HEK293T (cell line): ENCODE measurements at regions not wholly inside any gene's neighbourhood (a gene's known extent, or its start where the extent isn't known, plus 50 kb on each side); places are given as distances from the start of the nearest gene placed in this dataset.

ENCODE experiments used
- ARNT ChIP-seq: fragments of 450-650 bp; IDR thresholded peaks from 2 replicates; pipeline ENCODE4 v1.6.1; 2017; ENCODE audit warnings: mild to moderate bottlenecking
- BHLHE40 ChIP-seq: fragments of 450-650 bp; IDR thresholded peaks from 2 replicates; pipeline ENCODE4 v1.6.1; 2016; ENCODE audit warnings: mild to moderate bottlenecking, moderate library complexity, borderline replicate concordance
- CTBP1 ChIP-seq: fragments of 450-650 bp; IDR thresholded peaks from 2 replicates; pipeline ENCODE4 v1.6.1; 2016; ENCODE audit warnings: borderline replicate concordance
- ELF4 ChIP-seq: fragments of 450-650 bp; IDR thresholded peaks from 2 replicates; pipeline ENCODE4 v1.6.1; 2017; ENCODE audit warnings: antibody characterized with exemption
- FOXA1 ChIP-seq: fragments of 450-650 bp; IDR thresholded peaks from 2 replicates; pipeline ENCODE4 v1.6.1; 2016; ENCODE audit warnings: mild to moderate bottlenecking
- FOXK2 ChIP-seq: fragments of 450-650 bp; IDR thresholded peaks from 2 replicates; pipeline ENCODE4 v1.6.1; 2016; ENCODE audit warnings: mild to moderate bottlenecking
- FOXM1 ChIP-seq: fragments of 450-650 bp; IDR thresholded peaks from 2 replicates; pipeline ENCODE4 v1.6.1; 2017; ENCODE audit warnings: mild to moderate bottlenecking, borderline replicate concordance
- L3MBTL2 ChIP-seq: fragments of 450-650 bp; conservative IDR thresholded peaks from 2 replicates; pipeline ENCODE4 v1.6.1; 2016; ENCODE audit warnings: mild to moderate bottlenecking
- LEF1 ChIP-seq: fragments of 450-650 bp; IDR thresholded peaks from 2 replicates; pipeline ENCODE4 v1.6.1; 2017; ENCODE audit warnings: mild to moderate bottlenecking, borderline replicate concordance
- NFRKB ChIP-seq: fragments of 450-650 bp; IDR thresholded peaks from 2 replicates; pipeline ENCODE4 v1.6.1; 2016; ENCODE audit warnings: mild to moderate bottlenecking, moderate library complexity
- PKNOX1 ChIP-seq: fragments of 450-650 bp; IDR thresholded peaks from 2 replicates; pipeline ENCODE4 v1.6.1; 2016
- SP1 ChIP-seq: fragments of 450-650 bp; IDR thresholded peaks from 2 replicates; pipeline ENCODE4 v1.6.1; 2017
- TARDBP ChIP-seq: fragments of 450-650 bp; IDR thresholded peaks from 2 replicates; pipeline ENCODE4 v1.6.1; 2016
- ZNF384 ChIP-seq: fragments of 450-650 bp; IDR thresholded peaks from 2 replicates; pipeline ENCODE4 v1.6.1; 2016

GRCh38 chr4:151559595-151559994 is 150.6 kb downstream of the FHIP1A start:
- TF ChIP-seq FOXA1: no peak
- no peak for TF ChIP-seq L3MBTL2
- TF ChIP-seq ZNF384: no peak
- TF ChIP-seq FOXK2: no peak
- TF ChIP-seq FOXM1: no peak
- TF ChIP-seq SP1: no peak
- no peak for TF ChIP-seq TARDBP
- no peak for TF ChIP-seq NFRKB
- TF ChIP-seq PKNOX1: no peak
- no peak for TF ChIP-seq LEF1
- TF ChIP-seq BHLHE40: no peak
- TF ChIP-seq ELF4: no peak
- no peak for TF ChIP-seq CTBP1
- TF ChIP-seq ARNT: no peak
